Adrenal gland (tissue), 9 donors: ENCODE measurements at regions not wholly inside any gene's neighbourhood (a gene's known extent, or its start where the extent isn't known, plus 50 kb on each side); places are given as distances from the start of the nearest gene placed in this dataset.
"Not testable (repeated sequence)": the region's sequence is repeated elsewhere in the genome, so short reads cannot be mapped to it uniquely, and the experiment has no call there.

ENCODE experiments used
- DNase-seq, 7 donors: peaks; one replicate each; pipeline ENCODE4 v3.0.0-alpha.2; 2019 to 2020
- H3K27ac ChIP-seq, 5 donors: fragments of 200-600 bp; sonication (generic) in 4 of 5; 1 replicate in 3 of 5; 2 replicates in 2 of 5; pipeline versions ENCODE4 v1.5.1 to v1.8.0; 2016 to 2020; ENCODE audit warnings: mild to moderate bottlenecking in 1 of 5
- H3K27me3 ChIP-seq: fragments of 200-600 bp; 2 replicates; pipeline ENCODE4 v1.8.0; 2021
- H3K36me3 ChIP-seq, 2 donors: fragments of 200-600 bp; replicated peaks in 1 of 2; 1 replicate in 1 of 2; 2 replicates in 1 of 2; pipeline versions ENCODE4 v1.5.1 to v1.8.0; 2018 to 2022
- H3K4me1 ChIP-seq, 2 donors: fragments of 200-600 bp; replicated peaks in 1 of 2; 1 replicate in 1 of 2; 2 replicates in 1 of 2; pipeline versions ENCODE4 v1.5.1 to v1.8.0; 2018 to 2021
- H3K4me3 ChIP-seq, 4 donors: fragments of 200-600 bp; sonication (generic) in 3 of 4; one replicate each; pipeline ENCODE4 v1.5.1; 2016 to 2018
- H3K9me3 ChIP-seq, 3 donors: fragments of 200-600 bp; sonication (generic) in 1 of 3; replicated peaks in 1 of 3; 1 replicate in 2 of 3; 2 replicates in 1 of 3; pipeline versions ENCODE4 v1.5.1 to v1.8.0; 2016 to 2021
- POLR2A ChIP-seq, 2 donors: fragments of 450-650 bp; IDR thresholded peaks; one replicate each; pipeline ENCODE4 v1.6.1; 2017; ENCODE audit warnings: antibody characterized with exemption in 2 of 2, mild to moderate bottlenecking in 2 of 2, moderate library complexity in 1 of 2
- WGBS, 4 donors: extraction: QIAGEN DNeasy Blood & Tissue Kit in 2 of 4; methylation state at CpG; one replicate each; pipeline versions ENCODE4 v1.1.5 to v1.1.7; 2013 to 2017; 5-methylcytosine and 5-hydroxymethylcytosine counted together
- intact Hi-C, 2 donors: fragments of 100-400 bp; cut with DNase I; formaldehyde crosslinking; loops; one replicate each; pipeline versions ENCODE4 v1.14.1 to v1.15.0; 2022 to 2023
- TF ChIP-seq, protein P1 (sequence below), 6 experiments: fragments of 450-650 bp in 4 of 6; fragments of 200-600 bp in 2 of 6; sonication (generic) in 1 of 6; IDR thresholded peaks; 1 replicate in 5 of 6; 2 replicates in 1 of 6; pipeline versions ENCODE4 v1.5.1 to v1.8.0; 2016 to 2021; ENCODE audit warnings: antibody characterized with exemption in 6 of 6, mild to moderate bottlenecking in 2 of 6, moderate library complexity in 1 of 6
- donor health status: healthy with polysubstance abuse.
- donor health status: Bipolar disorder and iron deficiency.
- donor health status: DM: yes; HTN: yes; CAD: no.
- donor health status: DM: no; HTN: no; CAD: no.
- donor health status: DM: no; HTN: no; CAD: no.

- Histone ChIP-seq H3K36me3 (no peaks in the 10 kb centered on the region), H3K27me3 (no peaks in the 10 kb centered on the region), H3K27ac (no peak overlapping the region), H3K9me3 (no peaks in the 10 kb centered on the region), H3K4me3 (no peak overlapping the region), H3K4me1 (no peaks in the 10 kb centered on the region)
- TF ChIP-seq, protein P1, sequence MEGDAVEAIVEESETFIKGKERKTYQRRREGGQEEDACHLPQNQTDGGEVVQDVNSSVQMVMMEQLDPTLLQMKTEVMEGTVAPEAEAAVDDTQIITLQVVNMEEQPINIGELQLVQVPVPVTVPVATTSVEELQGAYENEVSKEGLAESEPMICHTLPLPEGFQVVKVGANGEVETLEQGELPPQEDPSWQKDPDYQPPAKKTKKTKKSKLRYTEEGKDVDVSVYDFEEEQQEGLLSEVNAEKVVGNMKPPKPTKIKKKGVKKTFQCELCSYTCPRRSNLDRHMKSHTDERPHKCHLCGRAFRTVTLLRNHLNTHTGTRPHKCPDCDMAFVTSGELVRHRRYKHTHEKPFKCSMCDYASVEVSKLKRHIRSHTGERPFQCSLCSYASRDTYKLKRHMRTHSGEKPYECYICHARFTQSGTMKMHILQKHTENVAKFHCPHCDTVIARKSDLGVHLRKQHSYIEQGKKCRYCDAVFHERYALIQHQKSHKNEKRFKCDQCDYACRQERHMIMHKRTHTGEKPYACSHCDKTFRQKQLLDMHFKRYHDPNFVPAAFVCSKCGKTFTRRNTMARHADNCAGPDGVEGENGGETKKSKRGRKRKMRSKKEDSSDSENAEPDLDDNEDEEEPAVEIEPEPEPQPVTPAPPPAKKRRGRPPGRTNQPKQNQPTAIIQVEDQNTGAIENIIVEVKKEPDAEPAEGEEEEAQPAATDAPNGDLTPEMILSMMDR (IDR thresholded peaks at IDR 0.05) = no peak
- no peak for TF ChIP-seq POLR2A (IDR thresholded peaks at IDR 0.05)
- intact Hi-C loops = no loop called here
- peak in 1 of 7 donors; percentile 15 for DNase-seq
- 13 to 22% (median 20%) methylated on average over 7 to 11 of the region's 11 CpGs for WGBS, 4 donors
These were observed 117.5 kb upstream of the ID4 start for GRCh38 chr6:19719691-19720128.

- WGBS, 4 donors = 70 to 77% (median 74%) methylated on average over 11 of the region's 11 CpGs
- Histone ChIP-seq H3K9me3 (no peaks in the 10 kb centered on the region), H3K27me3 (no peaks in the 10 kb centered on the region), H3K36me3 (no peaks in the 10 kb centered on the region), H3K27ac (no peak overlapping the region), H3K4me3 (no peak overlapping the region), H3K4me1 (no peaks in the 10 kb centered on the region)
- TF ChIP-seq, protein P1 (IDR thresholded peaks at IDR 0.05) = no peak
- no peak for TF ChIP-seq POLR2A (IDR thresholded peaks at IDR 0.05)
- intact Hi-C loops = no loop called here
- no peak for DNase-seq
These were observed 115.3 kb upstream of the ID4 start for GRCh38 chr6:19721766-19722377.

DNA sequence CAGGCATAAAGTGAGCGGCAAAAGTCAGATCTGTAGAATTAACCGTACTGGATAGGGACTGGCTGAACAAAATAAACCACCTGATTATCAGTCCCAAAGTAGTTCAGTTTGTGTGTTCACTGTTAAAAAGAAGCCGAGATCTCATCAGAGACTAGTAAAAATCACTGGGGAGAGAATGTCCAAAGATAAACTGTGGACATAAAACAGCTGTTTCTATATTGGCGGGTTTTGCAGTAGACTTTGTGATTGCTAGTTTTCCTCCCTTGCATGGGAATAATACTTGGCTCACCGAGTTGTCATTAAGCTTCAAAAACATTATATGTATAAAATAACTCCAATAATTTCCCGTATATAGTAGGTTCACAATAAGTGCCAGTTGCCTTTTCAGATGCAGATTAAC, 114.2 kb upstream of the ID4 start:
- Histone ChIP-seq H3K4me3 (no peak overlapping the region), H3K27ac (no peak overlapping the region), H3K4me1 (no peaks in the 10 kb centered on the region), H3K9me3 (no peaks in the 10 kb centered on the region), H3K27me3 (no peaks in the 10 kb centered on the region), H3K36me3 (no peaks in the 10 kb centered on the region)
- 71 to 81% (median 77%) methylated on average over 6 of the region's 6 CpGs for WGBS, 4 donors
- TF ChIP-seq, protein P1 (IDR thresholded peaks at IDR 0.05) = no peak
- no peak for TF ChIP-seq POLR2A (IDR thresholded peaks at IDR 0.05)
- no peak for DNase-seq
- intact Hi-C loops = no loop called here

GRCh38 chr6:19723545-19723944, 113.6 kb upstream of the ID4 start:
- Histone ChIP-seq H3K9me3 (no peaks in the 10 kb centered on the region), H3K4me3 (no peak overlapping the region), H3K27ac (no peak overlapping the region), H3K4me1 (no peaks in the 10 kb centered on the region), H3K36me3 (no peaks in the 10 kb centered on the region), H3K27me3 (no peaks in the 10 kb centered on the region)
- intact Hi-C loops = no loop called here
- TF ChIP-seq, protein P1 (IDR thresholded peaks at IDR 0.05) = no peak
- no peak for TF ChIP-seq POLR2A (IDR thresholded peaks at IDR 0.05)
- no peak for DNase-seq

DNA sequence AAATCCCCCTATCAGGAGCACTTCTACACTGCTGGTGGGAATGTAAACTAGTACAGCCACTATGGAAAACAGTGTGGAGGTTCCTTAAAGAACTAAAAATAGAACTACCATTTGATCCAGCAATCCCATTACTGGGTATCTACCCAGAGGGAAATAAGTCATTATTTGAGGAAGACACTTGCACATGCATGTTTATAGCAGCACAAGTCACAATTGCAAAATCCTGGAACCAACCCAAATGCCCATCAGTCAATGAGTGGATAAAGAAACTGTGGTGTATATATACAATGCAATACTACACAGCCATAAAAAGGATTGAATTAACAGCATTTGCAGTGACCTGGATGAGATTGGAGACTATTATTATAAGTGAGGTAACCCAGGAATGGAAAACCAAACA, 111.7 kb upstream of the ID4 start:
- H3K4me3 ChIP-seq, H3K36me3 ChIP-seq, H3K9me3 ChIP-seq, H3K27me3 ChIP-seq, DNase-seq, H3K27ac ChIP-seq, H3K4me1 ChIP-seq, intact Hi-C loops: not testable (repeated sequence)
